ENCODE measurements at regions not wholly inside any gene's neighbourhood (a gene's known extent, or its start where the extent isn't known, plus 50 kb on each side); places are given as distances from the start of the nearest gene placed in this dataset.

DNA sequence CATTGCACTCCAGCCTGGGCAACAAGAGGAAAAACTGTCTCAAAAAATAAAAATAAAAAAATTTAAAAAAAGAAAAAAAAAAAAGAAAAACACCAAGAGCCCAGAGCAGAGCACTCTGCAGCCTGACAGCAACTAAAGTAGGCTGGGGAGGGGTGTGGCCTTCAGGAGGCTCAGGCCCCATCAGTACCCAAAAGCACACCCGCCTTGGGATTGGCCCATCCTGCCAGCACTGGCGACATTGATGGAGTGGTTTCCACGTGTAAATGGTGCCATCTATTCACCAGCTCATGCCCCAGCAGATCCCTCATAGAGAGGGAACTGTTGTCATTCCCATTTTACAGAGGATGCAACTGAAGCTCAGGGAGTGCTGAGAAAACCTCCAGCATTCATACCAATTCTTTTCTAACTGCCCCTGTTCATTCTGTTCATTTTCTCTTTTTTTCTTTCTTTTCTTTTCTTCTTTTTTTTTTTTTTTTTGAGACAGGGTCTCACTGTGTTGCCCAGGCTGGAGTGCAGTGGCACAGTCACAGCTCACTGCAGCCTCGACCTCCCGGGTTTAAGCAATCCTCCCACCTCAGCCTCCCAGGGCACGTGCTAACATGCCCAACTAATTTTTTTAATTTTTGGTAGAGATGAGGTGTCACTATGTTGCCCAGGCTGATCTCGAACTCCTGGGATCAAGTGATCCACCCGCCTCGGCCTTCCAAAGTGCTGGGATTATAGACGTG lies 89.3 kb downstream of the IRF2BPL start:
- peaks cover 0 to 3% (median 0%) of the 10 kb centered on the region in 3 donors for H3K27me3 Mint-ChIP-seq (ENCODE audit: low read depth in 3 of 3)
- H2AFZ ChIP-seq (ENCODE audit: insufficient read depth, low read depth, low read length, poor library complexity, severe bottlenecking), result no peak overlapping the region
- TF ChIP-seq, protein P1, sequence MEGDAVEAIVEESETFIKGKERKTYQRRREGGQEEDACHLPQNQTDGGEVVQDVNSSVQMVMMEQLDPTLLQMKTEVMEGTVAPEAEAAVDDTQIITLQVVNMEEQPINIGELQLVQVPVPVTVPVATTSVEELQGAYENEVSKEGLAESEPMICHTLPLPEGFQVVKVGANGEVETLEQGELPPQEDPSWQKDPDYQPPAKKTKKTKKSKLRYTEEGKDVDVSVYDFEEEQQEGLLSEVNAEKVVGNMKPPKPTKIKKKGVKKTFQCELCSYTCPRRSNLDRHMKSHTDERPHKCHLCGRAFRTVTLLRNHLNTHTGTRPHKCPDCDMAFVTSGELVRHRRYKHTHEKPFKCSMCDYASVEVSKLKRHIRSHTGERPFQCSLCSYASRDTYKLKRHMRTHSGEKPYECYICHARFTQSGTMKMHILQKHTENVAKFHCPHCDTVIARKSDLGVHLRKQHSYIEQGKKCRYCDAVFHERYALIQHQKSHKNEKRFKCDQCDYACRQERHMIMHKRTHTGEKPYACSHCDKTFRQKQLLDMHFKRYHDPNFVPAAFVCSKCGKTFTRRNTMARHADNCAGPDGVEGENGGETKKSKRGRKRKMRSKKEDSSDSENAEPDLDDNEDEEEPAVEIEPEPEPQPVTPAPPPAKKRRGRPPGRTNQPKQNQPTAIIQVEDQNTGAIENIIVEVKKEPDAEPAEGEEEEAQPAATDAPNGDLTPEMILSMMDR (IDR thresholded peaks at IDR 0.05), result no peak
- no peak overlapping the region for H3K27ac ChIP-seq (ENCODE audit: low read depth in 1 of 2, low read length in 2 of 2)
- intact Hi-C loops (cut with micrococcal nuclease), result no loop called here
- no peaks in the 10 kb centered on the region for H3K27me3 ChIP-seq (ENCODE audit: control insufficient read depth in 2 of 2, insufficient read depth in 2 of 2, low read length in 2 of 2)
- H3K27ac Mint-ChIP-seq, result no peak overlapping the region
- H3K4me1 ChIP-seq (ENCODE audit: control insufficient read depth in 1 of 2, insufficient read depth in 2 of 2, low read length in 2 of 2), result no peaks in the 10 kb centered on the region
- H3K9ac ChIP-seq (ENCODE audit: insufficient read depth, low read length, poor library complexity, severe bottlenecking), result no peak overlapping the region
- no peak overlapping the region for H3K4me2 ChIP-seq (replicated peaks; ENCODE audit: extremely low read depth, low read length, poor library complexity, severe bottlenecking)
- no peak for DNase-seq
- H3K79me2 ChIP-seq (ENCODE audit: insufficient read depth, low read length), result no peaks in the 10 kb centered on the region
- H3K4me3 Mint-ChIP-seq, result no peak overlapping the region
- no peaks in the 10 kb centered on the region for H4K20me1 ChIP-seq (ENCODE audit: insufficient read depth, low read length)
- peaks cover 2% of the 10 kb centered on the region for H3K4me1 Mint-ChIP-seq
- no peaks in the 10 kb centered on the region for H3K9me3 Mint-ChIP-seq
- no peaks in the 10 kb centered on the region for H3K36me3 ChIP-seq (replicated peaks in 1 of 2; ENCODE audit: control insufficient read depth in 1 of 2, insufficient read depth in 2 of 2, low read length in 2 of 2)
- no peaks in the 10 kb centered on the region for H3K36me3 Mint-ChIP-seq
- 96% methylated on average over 4 of the region's 10 CpGs for WGBS (ENCODE audit: insufficient coverage)
- H3K4me3 ChIP-seq (replicated peaks in 1 of 3; ENCODE audit: low read depth in 2 of 3, low read length in 3 of 3), result no peak overlapping the region
- no peaks in the 10 kb centered on the region for H3K9me3 ChIP-seq (replicated peaks in 1 of 2; ENCODE audit: control insufficient read depth in 1 of 2, insufficient read depth in 1 of 2, low read length in 2 of 2)

DNA sequence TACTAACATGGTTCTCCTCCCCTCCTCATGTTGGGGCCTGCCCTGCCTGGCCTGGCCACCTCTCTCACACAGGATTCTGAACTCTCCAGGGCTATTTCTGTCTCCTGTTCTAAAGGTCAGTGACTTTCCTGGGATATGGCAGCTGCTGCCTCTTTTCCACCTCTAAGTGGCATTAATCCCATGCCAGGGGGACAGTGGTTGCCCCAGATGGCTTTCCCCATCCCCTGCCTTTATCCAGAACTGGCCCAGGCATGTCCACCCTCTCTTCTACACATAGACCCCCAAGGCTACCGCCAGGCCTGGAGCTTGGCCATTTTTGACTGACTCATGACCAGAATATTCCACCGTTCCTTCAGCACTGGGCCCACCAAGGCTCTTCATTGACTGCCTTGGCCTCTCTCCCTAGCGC lies 90.4 kb downstream of the IRF2BPL start:
- no peaks in the 10 kb centered on the region for H4K20me1 ChIP-seq (ENCODE audit: insufficient read depth, low read length)
- H3K27ac ChIP-seq (ENCODE audit: low read depth in 1 of 2, low read length in 2 of 2), result no peak overlapping the region
- no peak overlapping the region for H3K9ac ChIP-seq (ENCODE audit: insufficient read depth, low read length, poor library complexity, severe bottlenecking)
- peaks cover 2% of the 10 kb centered on the region for H3K4me1 Mint-ChIP-seq
- no peak overlapping the region for H2AFZ ChIP-seq (ENCODE audit: insufficient read depth, low read depth, low read length, poor library complexity, severe bottlenecking)
- no peaks in the 10 kb centered on the region for H3K27me3 ChIP-seq (ENCODE audit: control insufficient read depth in 2 of 2, insufficient read depth in 2 of 2, low read length in 2 of 2)
- WGBS (ENCODE audit: insufficient coverage), result 89% methylated on average over 3 of the region's 3 CpGs
- H3K9me3 ChIP-seq (replicated peaks in 1 of 2; ENCODE audit: control insufficient read depth in 1 of 2, insufficient read depth in 1 of 2, low read length in 2 of 2), result no peaks in the 10 kb centered on the region
- H3K36me3 Mint-ChIP-seq, result no peaks in the 10 kb centered on the region
- H3K27ac Mint-ChIP-seq, result peak overlapping the region in 2 of 7 donors; percentile 33 to 74
- H3K4me3 ChIP-seq (replicated peaks in 1 of 3; ENCODE audit: low read depth in 2 of 3, low read length in 3 of 3), result no peak overlapping the region
- intact Hi-C loops (cut with micrococcal nuclease), result no loop called here
- no peak overlapping the region for H3K4me2 ChIP-seq (replicated peaks; ENCODE audit: extremely low read depth, low read length, poor library complexity, severe bottlenecking)
- no peaks in the 10 kb centered on the region for H3K9me3 Mint-ChIP-seq
- peaks cover 0 to 3% (median 2%) of the 10 kb centered on the region in 3 donors for H3K27me3 Mint-ChIP-seq (ENCODE audit: low read depth in 3 of 3)
- no peaks in the 10 kb centered on the region for H3K79me2 ChIP-seq (ENCODE audit: insufficient read depth, low read length)
- no peak overlapping the region for H3K4me3 Mint-ChIP-seq
- H3K36me3 ChIP-seq (replicated peaks in 1 of 2; ENCODE audit: control insufficient read depth in 1 of 2, insufficient read depth in 2 of 2, low read length in 2 of 2), result no peaks in the 10 kb centered on the region
- TF ChIP-seq, protein P1 (IDR thresholded peaks at IDR 0.05), result no peak
- H3K4me1 ChIP-seq (ENCODE audit: control insufficient read depth in 1 of 2, insufficient read depth in 2 of 2, low read length in 2 of 2), result no peaks in the 10 kb centered on the region
- DNase-seq, result no peak
